Heart right ventricle (tissue), 16 donors: ENCODE measurements at regions not wholly inside any gene's neighbourhood (a gene's known extent, or its start where the extent isn't known, plus 50 kb on each side); places are given as distances from the start of the nearest gene placed in this dataset.

Experiments
- ATAC-seq, 8 donors: fragments of 200-7000 bp; cut with Tn5 transposase; one replicate each; pipeline ENCODE4 v1.9.1; 2020; ENCODE audit warnings: mild to moderate bottlenecking in 8 of 8, moderate library complexity in 8 of 8, moderate number of reproducible peaks in 1 of 8
- DNase-seq, 2 donors: peaks; one replicate each; pipeline ENCODE4 v3.0.0-alpha.2; 2020
- H3K27ac ChIP-seq, 10 donors: fragments of 200-600 bp; sonication (generic) in 2 of 10; one replicate each; pipeline versions ENCODE4 v1.5.0 to v1.8.0; 2020 to 2022; ENCODE audit warnings: mild to moderate bottlenecking in 3 of 10
- H3K27me3 ChIP-seq, 7 donors: fragments of 200-600 bp; one replicate each; pipeline ENCODE4 v1.8.0; 2021 to 2022; ENCODE audit warnings: mild to moderate bottlenecking in 2 of 7
- H3K36me3 ChIP-seq, 9 donors: fragments of 200-600 bp; sonication (generic) in 1 of 9; one replicate each; pipeline versions ENCODE4 v1.5.0 to v1.8.0; 2020 to 2022; ENCODE audit warnings: mild to moderate bottlenecking in 2 of 9
- H3K4me1 ChIP-seq, 9 donors: fragments of 200-600 bp; sonication (generic) in 1 of 9; one replicate each; pipeline versions ENCODE4 v1.5.0 to v1.8.0; 2020 to 2022; ENCODE audit warnings: mild to moderate bottlenecking in 4 of 9
- H3K4me3 ChIP-seq, 10 donors: fragments of 200-600 bp; sonication (generic) in 2 of 10; one replicate each; pipeline versions ENCODE4 v1.5.0 to v1.8.0; 2020 to 2022; ENCODE audit warnings: mild to moderate bottlenecking in 7 of 10, moderate library complexity in 2 of 10
- H3K9me3 ChIP-seq, 11 donors: fragments of 200-600 bp in 10 of 11; sonication (generic) in 2 of 11; one replicate each; pipeline versions ENCODE4 v1.5.0 to v1.8.0; 2013 to 2022; ENCODE audit warnings: mild to moderate bottlenecking in 2 of 11, control low read depth in 1 of 11, moderate library complexity in 1 of 11
- CTCF ChIP-seq, 9 donors: fragments of 200-600 bp; sonication (generic) in 2 of 9; IDR thresholded peaks; one replicate each; pipeline versions ENCODE4 v1.5.0 to v1.8.0; 2021 to 2022; ENCODE audit warnings: antibody characterized with exemption in 9 of 9, mild to moderate bottlenecking in 5 of 9, moderate library complexity in 1 of 9
- WGBS, 2 donors: extraction: QIAGEN DNeasy Blood & Tissue Kit; methylation state at CpG; one replicate each; pipeline ENCODE4 v1.1.7; 2013; ENCODE audit warnings: inconsistent platforms in 1 of 2; 5-methylcytosine and 5-hydroxymethylcytosine counted together
- intact Hi-C, 10 donors: fragments of 100-400 bp; cut with DNase I; formaldehyde crosslinking; loops; one replicate each; pipeline versions ENCODE4 v1.11.1 to v1.14.2; 2022
- donor health status: Arrhythmogenic right ventricular cardiomyopathy.
- donor health status: ischemic (EF 13 %, LVEDD 7.1; RV severe dilation, severe dysfunction).
- donor health status: healthy with polysubstance abuse.
- donor health status: DM: no; HTN: yes; CAD: no.
- donor health status: DM: no; HTN: no; CAD: no.
- donor health status: ischemic (EF 25% LVEDD 6.9; RV normal size, moderate dysfunction).
- donor health status: ischemic (EF 25% LVEDD 5.7; RV mildly dilated, moderate dysfunction).
- donor health status: healthy.
- donor health status: DM: yes; HTN: yes; CAD: no.
- donor health status: Ischemic cardiomyopathy.
- donor health status: ischemic (EF 35%, LVEDD 5.7; RV mildly dilated, moderate dysfunction).
- donor health status: nonischemic (EF 11% LVEDD 7.7; RV severe dilation, severe dysfunction).
- donor health status: DM: yes; HTN: yes; CAD: no.
- donor health status: PGD.
- donor health status: ischemic (EF 29% LVEDD 5.4; RV normal size, mild dysfunction).
- donor health status: nonischemic (EF 23%, LVEDD 6.1; RV moderate dilation, normal function).

GRCh38 chr13:63595811-63596210 is 2180.2 kb upstream of the PCDH20 start:
- 91 to 92% methylated on average over 7 of the region's 7 CpGs for WGBS, 2 donors
- TF ChIP-seq CTCF (IDR thresholded peaks at IDR 0.05): no peak
- Histone ChIP-seq H3K36me3 (no peaks in the 10 kb centered on the region), H3K4me1 (no peaks in the 10 kb centered on the region), H3K4me3 (no peak overlapping the region), H3K27ac (no peak overlapping the region), H3K27me3 (no peaks in the 10 kb centered on the region), H3K9me3 (peaks cover 0 to 5% (median 0%) of the 10 kb centered on the region in 11 donors)
- intact Hi-C loops: no loop called here
- DNase-seq (no peak), ATAC-seq (no peak)

- DNase-seq (no peak), ATAC-seq (no peak)
- Histone ChIP-seq H3K27me3 (no peaks in the 10 kb centered on the region), H3K4me3 (no peak overlapping the region), H3K9me3 (peaks cover 0 to 27% (median 5%) of the 10 kb centered on the region in 11 donors), H3K27ac (no peak overlapping the region), H3K4me1 (no peaks in the 10 kb centered on the region), H3K36me3 (no peaks in the 10 kb centered on the region)
- intact Hi-C loops: no loop called here
- TF ChIP-seq CTCF (IDR thresholded peaks at IDR 0.05): no peak
- 85 to 86% methylated on average over 7 of the region's 7 CpGs for WGBS, 2 donors
Measured at GRCh38 chr13:63586467-63586866, 2170.8 kb upstream of the PCDH20 start.

GRCh38 chr13:63578796-63579195 is 2163.1 kb upstream of the PCDH20 start:
- no peak for ATAC-seq
- WGBS, 2 donors: 76 to 86% methylated on average over 2 of the region's 2 CpGs
- intact Hi-C loops: no loop called here
- no peak for TF ChIP-seq CTCF (IDR thresholded peaks at IDR 0.05)
- H3K27ac ChIP-seq: no peak overlapping the region
- DNase-seq: no peak
- H3K27me3 ChIP-seq: no peaks in the 10 kb centered on the region
- no peak overlapping the region for H3K4me3 ChIP-seq
- H3K36me3 ChIP-seq: no peaks in the 10 kb centered on the region
- H3K4me1 ChIP-seq: no peaks in the 10 kb centered on the region
- H3K9me3 ChIP-seq: peaks cover 0 to 53% (median 6%) of the 10 kb centered on the region in 11 donors

- H3K4me1 ChIP-seq: no peaks in the 10 kb centered on the region
- no peak overlapping the region for H3K27ac ChIP-seq
- H3K9me3 ChIP-seq: peaks cover 0 to 14% (median 0%) of the 10 kb centered on the region in 11 donors
- H3K27me3 ChIP-seq: no peaks in the 10 kb centered on the region
- WGBS, 2 donors: 87 to 93% methylated on average over 1 of the region's 1 CpG
- no peak overlapping the region for H3K4me3 ChIP-seq
- H3K36me3 ChIP-seq: no peaks in the 10 kb centered on the region
- DNase-seq (no peak), ATAC-seq (no peak)
- TF ChIP-seq CTCF (IDR thresholded peaks at IDR 0.05): no peak
- intact Hi-C loops: no loop called here
Measured at GRCh38 chr13:63567031-63567430, 2151.4 kb upstream of the PCDH20 start.
